ENCODE measurements at regions not wholly inside any gene's neighbourhood (a gene's known extent, or its start where the extent isn't known, plus 50 kb on each side); places are given as distances from the start of the nearest gene placed in this dataset.

GRCh38 chr12:74105434-74105833 is 432.2 kb upstream of the ATXN7L3B start:
- H3K79me2 ChIP-seq (ENCODE audit: insufficient read depth, low read length) = no peaks in the 10 kb centered on the region
- H4K20me1 ChIP-seq (ENCODE audit: insufficient read depth, low read length) = no peaks in the 10 kb centered on the region
- H2AFZ ChIP-seq (ENCODE audit: low read length) = no peak overlapping the region
- H3K36me3 ChIP-seq (ENCODE audit: insufficient read depth, low read length) = no peaks in the 10 kb centered on the region
- no peak for DNase-seq (ENCODE audit: insufficient read length, low spot score, missing footprints)
- no peaks in the 10 kb centered on the region for H3K9me3 ChIP-seq (ENCODE audit: low read depth, low read length)
- no peak for TF ChIP-seq CTCF (IDR thresholded peaks at IDR 0.05; ENCODE audit: extremely low read depth, low read depth, low read length)
- H3K4me3 ChIP-seq (ENCODE audit: insufficient read depth, low read length) = no peak overlapping the region
- no peak overlapping the region for H3K4me2 ChIP-seq (ENCODE audit: insufficient read depth, low read length)
- no peaks in the 10 kb centered on the region for H3K4me1 ChIP-seq (ENCODE audit: insufficient read depth, low read length)
- H3K27ac ChIP-seq (ENCODE audit: low read depth, low read length) = no peak overlapping the region
- no peaks in the 10 kb centered on the region for H3K27me3 ChIP-seq (ENCODE audit: insufficient read depth, low read length)

- TF ChIP-seq CTCF (IDR thresholded peaks at IDR 0.05; ENCODE audit: extremely low read depth, low read depth, low read length) = no peak
- Histone ChIP-seq H3K79me2 (ENCODE audit: insufficient read depth, low read length) (no peaks in the 10 kb centered on the region), H3K4me1 (ENCODE audit: insufficient read depth, low read length) (no peaks in the 10 kb centered on the region), H3K9me3 (ENCODE audit: low read depth, low read length) (no peaks in the 10 kb centered on the region), H3K27me3 (ENCODE audit: insufficient read depth, low read length) (no peaks in the 10 kb centered on the region), H4K20me1 (ENCODE audit: insufficient read depth, low read length) (no peaks in the 10 kb centered on the region), H2AFZ (ENCODE audit: low read length) (no peak overlapping the region), H3K36me3 (ENCODE audit: insufficient read depth, low read length) (no peaks in the 10 kb centered on the region), H3K4me2 (ENCODE audit: insufficient read depth, low read length) (no peak overlapping the region), H3K27ac (ENCODE audit: low read depth, low read length) (no peak overlapping the region), H3K4me3 (ENCODE audit: insufficient read depth, low read length) (no peak overlapping the region)
- no peak for DNase-seq (ENCODE audit: insufficient read length, low spot score, missing footprints)
Observed at GRCh38 chr12:74108729-74109128, 428.9 kb upstream of the ATXN7L3B start.

- H3K27me3 ChIP-seq (ENCODE audit: insufficient read depth, low read length) = no peaks in the 10 kb centered on the region
- no peak for DNase-seq (ENCODE audit: insufficient read length, low spot score, missing footprints)
- no peak overlapping the region for H3K27ac ChIP-seq (ENCODE audit: low read depth, low read length)
- no peak overlapping the region for H3K4me3 ChIP-seq (ENCODE audit: insufficient read depth, low read length)
- no peak overlapping the region for H3K4me2 ChIP-seq (ENCODE audit: insufficient read depth, low read length)
- no peaks in the 10 kb centered on the region for H4K20me1 ChIP-seq (ENCODE audit: insufficient read depth, low read length)
- no peak for TF ChIP-seq CTCF (IDR thresholded peaks at IDR 0.05; ENCODE audit: extremely low read depth, low read depth, low read length)
- H3K79me2 ChIP-seq (ENCODE audit: insufficient read depth, low read length) = no peaks in the 10 kb centered on the region
- no peak overlapping the region for H2AFZ ChIP-seq (ENCODE audit: low read length)
- H3K4me1 ChIP-seq (ENCODE audit: insufficient read depth, low read length) = no peaks in the 10 kb centered on the region
- H3K9me3 ChIP-seq (ENCODE audit: low read depth, low read length) = peaks cover 2% of the 10 kb centered on the region
- no peaks in the 10 kb centered on the region for H3K36me3 ChIP-seq (ENCODE audit: insufficient read depth, low read length)
Observed at GRCh38 chr12:74111688-74112360, 425.8 kb upstream of the ATXN7L3B start.

- Histone ChIP-seq H3K27me3 (ENCODE audit: insufficient read depth, low read length) (no peaks in the 10 kb centered on the region), H3K36me3 (ENCODE audit: insufficient read depth, low read length) (no peaks in the 10 kb centered on the region), H3K9me3 (ENCODE audit: low read depth, low read length) (peaks cover 2% of the 10 kb centered on the region), H3K4me2 (ENCODE audit: insufficient read depth, low read length) (no peak overlapping the region), H2AFZ (ENCODE audit: low read length) (no peak overlapping the region), H4K20me1 (ENCODE audit: insufficient read depth, low read length) (no peaks in the 10 kb centered on the region), H3K27ac (ENCODE audit: low read depth, low read length) (no peak overlapping the region), H3K4me1 (ENCODE audit: insufficient read depth, low read length) (no peaks in the 10 kb centered on the region), H3K4me3 (ENCODE audit: insufficient read depth, low read length) (no peak overlapping the region), H3K79me2 (ENCODE audit: insufficient read depth, low read length) (no peaks in the 10 kb centered on the region)
- no peak for DNase-seq (ENCODE audit: insufficient read length, low spot score, missing footprints)
- TF ChIP-seq CTCF (IDR thresholded peaks at IDR 0.05; ENCODE audit: extremely low read depth, low read depth, low read length) = no peak
Observed at GRCh38 chr12:74119811-74120362, 417.7 kb upstream of the ATXN7L3B start.

Measured in osteoblast (primary cell).